OCI-LY3 (cell line): ENCODE measurements at regions not wholly inside any gene's neighbourhood (a gene's known extent, or its start where the extent isn't known, plus 50 kb on each side); places are given as distances from the start of the nearest gene placed in this dataset.

ENCODE experiments used
- H2AFZ ChIP-seq: fragments of 200-600, 300-600 bp; shearing (Covaris generic); 2 replicates; pipeline ENCODE4 v1.6.0; 2014; ENCODE audit warnings: antibody characterized with exemption, low read depth, low read length
- H3K27ac ChIP-seq: fragments of 200-600, 300-600 bp; sonication (generic); 2 replicates; pipeline ENCODE4 v1.5.1; 2014; ENCODE audit warnings: mild to moderate bottlenecking, low read length, moderate library complexity, mixed read lengths
- H3K27me3 ChIP-seq: fragments of 200-600, 300-600 bp; sonication (generic); 2 replicates; pipeline ENCODE4 v1.6.1; 2014; ENCODE audit warnings: low read depth, low read length, mixed read lengths
- H3K36me3 ChIP-seq: fragments of 200-600, 300-600 bp; sonication (generic); replicated peaks from 2 replicates; pipeline ENCODE3; 2014; ENCODE audit warnings: low read depth, low read length, mixed read lengths
- H3K4me1 ChIP-seq: fragments of 300-600, 200-600 bp; sonication (generic); 2 replicates; pipeline ENCODE4 v1.6.1; 2014; ENCODE audit warnings: low read length, mixed read lengths
- H3K4me2 ChIP-seq: fragments of 200-600, 300-600 bp; sonication (generic); 2 replicates; pipeline ENCODE4 v1.6.1; 2014; ENCODE audit warnings: low read length, mixed read lengths
- H3K4me3 ChIP-seq: fragments of 300-600, 200-600 bp; sonication (generic); 2 replicates; pipeline ENCODE4 v1.5.1; 2014; ENCODE audit warnings: antibody characterized with exemption, mild to moderate bottlenecking, low read length, moderate library complexity
- H3K79me2 ChIP-seq: fragments of 300-600, 200-600 bp; shearing (Covaris generic); 2 replicates; pipeline ENCODE4 v1.6.1; 2014; ENCODE audit warnings: mild to moderate bottlenecking, low read length, mixed read lengths
- H3K9ac ChIP-seq: fragments of 300-600, 200-600 bp; shearing (Covaris generic); 2 replicates; pipeline ENCODE4 v1.6.0; 2014; ENCODE audit warnings: mild to moderate bottlenecking, low read length, moderate library complexity
- H3K9me3 ChIP-seq: fragments of 200-600, 300-600 bp; shearing (Covaris generic); 2 replicates; pipeline ENCODE4 v1.6.1; 2014; ENCODE audit warnings: low read length, mixed read lengths; ENCODE audit not compliant: insufficient read depth
- H4K20me1 ChIP-seq: fragments of 200-600, 300-600 bp; sonication (generic); 2 replicates; pipeline ENCODE4 v1.6.1; 2016; ENCODE audit warnings: low read length, mixed read lengths; ENCODE audit not compliant: insufficient read depth
- CTCF ChIP-seq: fragments of 200-600, 300-600 bp; sonication (generic); IDR thresholded peaks from 2 replicates; pipeline ENCODE4 v1.5.1; 2014; ENCODE audit warnings: antibody characterized with exemption, low read length, low read depth
- EZH2phosphoT487 ChIP-seq: fragments of 200-600 bp; shearing (Covaris generic); IDR thresholded peaks from 2 replicates; pipeline ENCODE4 v1.6.1; 2018; ENCODE audit warnings: antibody characterized with exemption, mixed run types, low read depth

GRCh38 chr13:21960108-21960507, 289.2 kb downstream of the FGF9 start:
- Histone ChIP-seq H3K4me3 (no peak overlapping the region), H3K9me3 (no peaks in the 10 kb centered on the region), H3K4me1 (no peaks in the 10 kb centered on the region), H3K36me3 (no peaks in the 10 kb centered on the region), H3K27ac (no peak overlapping the region), H3K9ac (no peak overlapping the region), H3K79me2 (no peaks in the 10 kb centered on the region), H4K20me1 (no peaks in the 10 kb centered on the region), H2AFZ (no peak overlapping the region), H3K4me2 (no peak overlapping the region), H3K27me3 (no peaks in the 10 kb centered on the region)
- TF ChIP-seq EZH2phosphoT487 (no peak), CTCF (no peak)

GRCh38 chr13:21964686-21965085, 293.8 kb downstream of the FGF9 start:
- Histone ChIP-seq H3K4me3 (no peak overlapping the region), H3K36me3 (no peaks in the 10 kb centered on the region), H3K4me1 (no peaks in the 10 kb centered on the region), H3K27ac (no peak overlapping the region), H3K79me2 (no peaks in the 10 kb centered on the region), H3K9ac (no peak overlapping the region), H4K20me1 (no peaks in the 10 kb centered on the region), H2AFZ (no peak overlapping the region), H3K4me2 (no peak overlapping the region), H3K9me3 (no peaks in the 10 kb centered on the region), H3K27me3 (no peaks in the 10 kb centered on the region)
- no peak for TF ChIP-seq CTCF
- TF ChIP-seq EZH2phosphoT487, result no peak

GRCh38 chr13:21965095-21965494, 294.2 kb downstream of the FGF9 start:
- Histone ChIP-seq H3K27me3 (no peaks in the 10 kb centered on the region), H3K4me1 (no peaks in the 10 kb centered on the region), H3K4me2 (no peak overlapping the region), H3K79me2 (no peaks in the 10 kb centered on the region), H3K4me3 (no peak overlapping the region), H3K9me3 (no peaks in the 10 kb centered on the region), H3K9ac (no peak overlapping the region), H3K36me3 (no peaks in the 10 kb centered on the region), H4K20me1 (no peaks in the 10 kb centered on the region), H3K27ac (no peak overlapping the region), H2AFZ (no peak overlapping the region)
- no peak for TF ChIP-seq CTCF
- no peak for TF ChIP-seq EZH2phosphoT487

GRCh38 chr13:21966014-21966413, 295.1 kb downstream of the FGF9 start:
- Histone ChIP-seq H3K36me3 (no peaks in the 10 kb centered on the region), H3K4me3 (no peak overlapping the region), H3K9ac (no peak overlapping the region), H3K4me2 (no peak overlapping the region), H3K4me1 (no peaks in the 10 kb centered on the region), H3K79me2 (no peaks in the 10 kb centered on the region), H2AFZ (no peak overlapping the region), H3K27ac (no peak overlapping the region), H4K20me1 (no peaks in the 10 kb centered on the region), H3K27me3 (no peaks in the 10 kb centered on the region), H3K9me3 (no peaks in the 10 kb centered on the region)
- TF ChIP-seq EZH2phosphoT487 (no peak), CTCF (no peak)
